ENCODE measurements at regions not wholly inside any gene's neighbourhood (a gene's known extent, or its start where the extent isn't known, plus 50 kb on each side); places are given as distances from the start of the nearest gene placed in this dataset.

DNA sequence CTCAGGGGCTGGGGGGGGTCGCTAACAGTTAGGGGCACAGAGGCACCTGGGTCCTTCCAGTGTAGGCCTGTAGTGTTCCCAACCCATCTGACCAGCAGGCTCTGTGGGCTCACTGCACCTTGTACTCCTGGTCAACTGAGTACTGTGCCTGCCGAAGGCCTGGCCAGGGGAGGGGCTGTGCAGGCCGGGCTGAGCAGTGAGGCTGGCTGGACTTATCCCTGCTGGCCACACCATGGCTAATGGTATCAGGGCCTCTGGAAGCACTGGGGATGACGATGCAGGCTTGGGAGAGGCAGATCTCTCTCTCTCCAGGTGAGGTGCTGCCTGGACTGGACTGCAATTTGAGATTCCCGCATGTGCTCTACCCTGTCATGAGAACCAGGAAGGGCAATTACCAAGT lies 58.9 kb upstream of the SDK2 start:
- Mint-ChIP-seq H3K27ac (no peak overlapping the region), H3K4me3 (no peak overlapping the region), H3K4me1 (ENCODE audit: low read depth) (no peaks in the 10 kb centered on the region), H3K9me3 (no peaks in the 10 kb centered on the region), H3K36me3 (ENCODE audit: low read depth) (no peaks in the 10 kb centered on the region), H3K27me3 (no peaks in the 10 kb centered on the region)
- TF ChIP-seq, protein P1, sequence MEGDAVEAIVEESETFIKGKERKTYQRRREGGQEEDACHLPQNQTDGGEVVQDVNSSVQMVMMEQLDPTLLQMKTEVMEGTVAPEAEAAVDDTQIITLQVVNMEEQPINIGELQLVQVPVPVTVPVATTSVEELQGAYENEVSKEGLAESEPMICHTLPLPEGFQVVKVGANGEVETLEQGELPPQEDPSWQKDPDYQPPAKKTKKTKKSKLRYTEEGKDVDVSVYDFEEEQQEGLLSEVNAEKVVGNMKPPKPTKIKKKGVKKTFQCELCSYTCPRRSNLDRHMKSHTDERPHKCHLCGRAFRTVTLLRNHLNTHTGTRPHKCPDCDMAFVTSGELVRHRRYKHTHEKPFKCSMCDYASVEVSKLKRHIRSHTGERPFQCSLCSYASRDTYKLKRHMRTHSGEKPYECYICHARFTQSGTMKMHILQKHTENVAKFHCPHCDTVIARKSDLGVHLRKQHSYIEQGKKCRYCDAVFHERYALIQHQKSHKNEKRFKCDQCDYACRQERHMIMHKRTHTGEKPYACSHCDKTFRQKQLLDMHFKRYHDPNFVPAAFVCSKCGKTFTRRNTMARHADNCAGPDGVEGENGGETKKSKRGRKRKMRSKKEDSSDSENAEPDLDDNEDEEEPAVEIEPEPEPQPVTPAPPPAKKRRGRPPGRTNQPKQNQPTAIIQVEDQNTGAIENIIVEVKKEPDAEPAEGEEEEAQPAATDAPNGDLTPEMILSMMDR (IDR thresholded peaks at IDR 0.05), result no peak
- no peaks in the 10 kb centered on the region for H3K4me1 ChIP-seq (ENCODE audit: insufficient read depth, low read length)
- no peak overlapping the region for H3K27ac ChIP-seq (ENCODE audit: low read depth in 1 of 2, low read length in 2 of 2)
- H3K9me3 ChIP-seq (ENCODE audit: control insufficient read depth in 1 of 2, insufficient read depth in 1 of 2, low read length in 2 of 2), result peaks cover 4 to 12% of the 10 kb centered on the region in 2 experiments
- ATAC-seq (ENCODE audit: poor library complexity) (no peak), DNase-seq (no peak)
- H3K36me3 ChIP-seq (ENCODE audit: insufficient read depth, low read length), result no peaks in the 10 kb centered on the region
- H3K27me3 ChIP-seq (ENCODE audit: control insufficient read depth in 1 of 2, insufficient read depth in 2 of 2, low read length in 2 of 2), result no peaks in the 10 kb centered on the region
- CTCF ChIA-PET, result no interaction called here
- POLR2A ChIA-PET, result interaction anchor here (1.4 kb wide), 1 partner anchor 19 kb away, joined by 3 read pairs; no protein-coding TSS in a partner anchor
- no peak overlapping the region for H3K4me3 ChIP-seq (ENCODE audit: low read length)
- intact Hi-C loops (cut with DNase I, micrococcal nuclease), result no loop called here

DNA sequence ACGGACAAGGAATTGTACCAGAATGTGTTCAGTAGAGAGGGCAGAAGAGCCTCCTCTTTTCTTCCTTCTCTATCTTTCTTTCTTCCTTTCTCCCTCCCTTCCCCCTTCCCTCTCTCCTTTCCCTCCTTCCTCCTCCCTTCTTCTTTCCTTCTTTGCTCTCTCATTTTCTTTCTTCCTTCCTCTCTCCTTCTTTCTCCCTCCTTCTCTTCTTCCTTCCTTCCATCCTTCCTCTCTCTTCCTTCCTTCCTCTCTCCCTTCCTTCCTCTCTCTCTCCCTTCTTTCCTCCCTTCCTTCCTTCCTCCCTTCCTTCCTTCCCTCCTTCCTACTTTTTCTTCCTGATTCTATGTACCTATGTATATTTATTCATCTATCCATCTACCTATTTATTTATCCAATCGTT lies 59.7 kb upstream of the SDK2 start:
- Histone ChIP-seq H3K9me3 (ENCODE audit: control insufficient read depth in 1 of 2, insufficient read depth in 1 of 2, low read length in 2 of 2) (peaks cover 4 to 15% of the 10 kb centered on the region in 2 experiments), H3K27me3 (ENCODE audit: control insufficient read depth in 1 of 2, insufficient read depth in 2 of 2, low read length in 2 of 2) (no peaks in the 10 kb centered on the region), H3K4me3 (ENCODE audit: low read length) (no peak overlapping the region), H3K36me3 (ENCODE audit: insufficient read depth, low read length) (no peaks in the 10 kb centered on the region), H3K27ac (ENCODE audit: low read depth in 1 of 2, low read length in 2 of 2) (no peak overlapping the region), H3K4me1 (ENCODE audit: insufficient read depth, low read length) (no peaks in the 10 kb centered on the region)
- Mint-ChIP-seq H3K9me3 (no peaks in the 10 kb centered on the region), H3K4me1 (ENCODE audit: low read depth) (no peaks in the 10 kb centered on the region), H3K36me3 (ENCODE audit: low read depth) (no peaks in the 10 kb centered on the region), H3K27ac (no peak overlapping the region), H3K27me3 (no peaks in the 10 kb centered on the region), H3K4me3 (no peak overlapping the region)
- TF ChIP-seq, protein P1 (IDR thresholded peaks at IDR 0.05), result no peak
- intact Hi-C loops (cut with DNase I, micrococcal nuclease), result no loop called here
- no peak for DNase-seq
- ATAC-seq (ENCODE audit: poor library complexity), result no peak
- CTCF ChIA-PET, result no interaction called here
- POLR2A ChIA-PET, result no interaction called here

DNA sequence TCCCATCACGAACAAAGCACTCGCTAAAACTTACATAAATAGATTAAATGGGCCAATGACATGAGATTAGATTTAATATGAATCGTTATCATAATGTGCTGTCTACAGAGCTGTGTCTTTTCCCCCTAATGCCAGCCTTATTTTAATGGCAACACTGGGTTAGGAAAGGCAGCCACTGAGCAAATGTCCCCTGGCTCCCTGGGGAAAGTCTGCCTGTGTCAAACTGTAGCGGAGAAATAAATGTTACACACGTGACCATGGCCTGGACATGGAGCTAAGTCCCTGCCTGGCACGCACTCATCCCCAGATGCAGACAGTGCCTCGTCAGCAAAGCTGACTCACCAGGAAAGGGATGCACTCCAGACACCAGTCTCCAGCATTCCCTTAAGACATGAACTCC lies 61.3 kb upstream of the SDK2 start:
- ChIA-PET POLR2A (no interaction called here), CTCF (no interaction called here)
- no peaks in the 10 kb centered on the region for H3K27me3 ChIP-seq (ENCODE audit: control insufficient read depth in 1 of 2, insufficient read depth in 2 of 2, low read length in 2 of 2)
- H3K4me3 ChIP-seq (ENCODE audit: low read length), result no peak overlapping the region
- H3K9me3 ChIP-seq (ENCODE audit: control insufficient read depth in 1 of 2, insufficient read depth in 1 of 2, low read length in 2 of 2), result peaks cover 4 to 15% of the 10 kb centered on the region in 2 experiments
- peaks cover 7% of the 10 kb centered on the region for H3K4me1 ChIP-seq (ENCODE audit: insufficient read depth, low read length)
- TF ChIP-seq, protein P1 (IDR thresholded peaks at IDR 0.05), result no peak
- Mint-ChIP-seq H3K27ac (no peak overlapping the region), H3K9me3 (no peaks in the 10 kb centered on the region), H3K36me3 (ENCODE audit: low read depth) (no peaks in the 10 kb centered on the region), H3K4me1 (ENCODE audit: low read depth) (peaks cover 7% of the 10 kb centered on the region), H3K4me3 (no peak overlapping the region), H3K27me3 (no peaks in the 10 kb centered on the region)
- H3K36me3 ChIP-seq (ENCODE audit: insufficient read depth, low read length), result no peaks in the 10 kb centered on the region
- DNase-seq (no peak), ATAC-seq (ENCODE audit: poor library complexity) (no peak)
- H3K27ac ChIP-seq (ENCODE audit: low read depth in 1 of 2, low read length in 2 of 2), result no peak overlapping the region
- intact Hi-C loops (cut with DNase I, micrococcal nuclease), result loop anchor here (5.0 kb wide), 1 partner anchor 58 kb away; no protein-coding TSS in a partner anchor

Data from CD4-positive, alpha-beta T cell (primary cell).